Gastrocnemius medialis (tissue), 4 donors: ENCODE measurements at regions not wholly inside any gene's neighbourhood (a gene's known extent, or its start where the extent isn't known, plus 50 kb on each side); places are given as distances from the start of the nearest gene placed in this dataset.

Source experiments
- CTCF ChIP-seq, 5 experiments: fragments of 450-650 bp in 3 of 5; fragments of 200-600 bp in 2 of 5; sonication (generic) in 2 of 5; IDR thresholded peaks in 4 of 5; conservative IDR thresholded peaks in 1 of 5; 1 replicate in 4 of 5; 2 replicates in 1 of 5; pipeline ENCODE4 v1.5.1; 2016 to 2019; ENCODE audit warnings: antibody characterized with exemption in 5 of 5, mild to moderate bottlenecking in 3 of 5, moderate library complexity in 3 of 5
- POLR2A ChIP-seq, 2 donors: fragments of 450-650 bp; IDR thresholded peaks; one replicate each; pipeline ENCODE4 v1.6.1; 2017; ENCODE audit warnings: antibody characterized with exemption in 2 of 2, mild to moderate bottlenecking in 2 of 2, moderate library complexity in 2 of 2

- TF ChIP-seq CTCF (IDR thresholded peaks at IDR 0.05 in 4 of 5, conservative IDR thresholded peaks at IDR 0.05 in 1 of 5) (no peak), POLR2A (IDR thresholded peaks at IDR 0.05) (peak in 1 of 2 donors; percentile 13)
Measured at GRCh38 chr20:23143098-23143497, 57.0 kb upstream of the CD93 start.
